Retinal pigment epithelial cell (primary cell): ENCODE measurements at regions not wholly inside any gene's neighbourhood (a gene's known extent, or its start where the extent isn't known, plus 50 kb on each side); places are given as distances from the start of the nearest gene placed in this dataset.

ENCODE experiments used
- DNase-seq: peaks from one replicate; pipeline ENCODE4 v3.0.0-alpha.2; 2010; ENCODE audit warnings: low read depth
- H3K4me3 ChIP-seq: 2 replicates; pipeline ENCODE4 v1.5.1; 2011; ENCODE audit warnings: mild to moderate bottlenecking, low read length, control low read depth, moderate library complexity
- CTCF ChIP-seq: conservative IDR thresholded peaks from 2 replicates; pipeline ENCODE4 v1.5.1; 2011; ENCODE audit warnings: low read depth, low read length, control low read depth, inconsistent platforms

- DNase-seq = no peak
- H3K4me3 ChIP-seq = no peak overlapping the region
- no peak for TF ChIP-seq CTCF
Observed at GRCh38 chr12:111310076-111310870, 58.6 kb downstream of the PHETA1 start.

- no peak for DNase-seq
- H3K4me3 ChIP-seq = no peak overlapping the region
- TF ChIP-seq CTCF = no peak
Observed at GRCh38 chr12:111309584-111309983, 59.3 kb downstream of the PHETA1 start.

GRCh38 chr12:111308473-111308872, 60.4 kb downstream of the PHETA1 start:
- H3K4me3 ChIP-seq = no peak overlapping the region
- no peak for TF ChIP-seq CTCF
- DNase-seq = no peak

- H3K4me3 ChIP-seq = no peak overlapping the region
- DNase-seq = no peak
- peak; percentile 82 for TF ChIP-seq CTCF
Observed at GRCh38 chr12:111304642-111305071, 64.2 kb downstream of the PHETA1 start.

GRCh38 chr12:111303531-111303930, 65.4 kb downstream of the PHETA1 start:
- DNase-seq = no peak
- no peak for TF ChIP-seq CTCF

GRCh38 chr12:111298582-111299436, 70.1 kb downstream of the PHETA1 start:
- peak; percentile 92 for TF ChIP-seq CTCF
- DNase-seq = no peak
- H3K4me3 ChIP-seq = no peak overlapping the region

More at GRCh38 chr12:111303531-111303930, 65.4 kb downstream of the PHETA1 start:
- no peak overlapping the region for H3K4me3 ChIP-seq
